ENCODE measurements at regions not wholly inside any gene's neighbourhood (a gene's known extent, or its start where the extent isn't known, plus 50 kb on each side); places are given as distances from the start of the nearest gene placed in this dataset.

GRCh38 chrX:22665818-22666217 lies 333.9 kb upstream of the DDX53 start:
- no peaks in the 10 kb centered on the region for H3K4me1 ChIP-seq (ENCODE audit: low read length)
- H3K36me3 ChIP-seq (replicated peaks; ENCODE audit: insufficient read depth, low read length), result no peaks in the 10 kb centered on the region
- no peaks in the 10 kb centered on the region for H4K20me1 ChIP-seq (ENCODE audit: insufficient read depth, low read length)
- no peak overlapping the region for H3K9ac ChIP-seq (ENCODE audit: low read length)
- H3K4me3 ChIP-seq (ENCODE audit: low read length), result no peak overlapping the region
- H3K4me2 ChIP-seq (ENCODE audit: low read depth, low read length), result no peak overlapping the region
- no peak overlapping the region for H2AFZ ChIP-seq (ENCODE audit: low read length)
- H3F3A ChIP-seq (ENCODE audit: insufficient read depth, low read length), result no peaks in the 10 kb centered on the region
- H3K27me3 ChIP-seq (replicated peaks; ENCODE audit: insufficient read depth, low read length), result no peaks in the 10 kb centered on the region
- TF ChIP-seq EZH2 (optimal IDR thresholded peaks at IDR 0.05; ENCODE audit: low read depth, low read length) (no peak), EZH2phosphoT487 (IDR thresholded peaks at IDR 0.05; ENCODE audit: low read length) (no peak)
- TF ChIP-seq, protein P1, sequence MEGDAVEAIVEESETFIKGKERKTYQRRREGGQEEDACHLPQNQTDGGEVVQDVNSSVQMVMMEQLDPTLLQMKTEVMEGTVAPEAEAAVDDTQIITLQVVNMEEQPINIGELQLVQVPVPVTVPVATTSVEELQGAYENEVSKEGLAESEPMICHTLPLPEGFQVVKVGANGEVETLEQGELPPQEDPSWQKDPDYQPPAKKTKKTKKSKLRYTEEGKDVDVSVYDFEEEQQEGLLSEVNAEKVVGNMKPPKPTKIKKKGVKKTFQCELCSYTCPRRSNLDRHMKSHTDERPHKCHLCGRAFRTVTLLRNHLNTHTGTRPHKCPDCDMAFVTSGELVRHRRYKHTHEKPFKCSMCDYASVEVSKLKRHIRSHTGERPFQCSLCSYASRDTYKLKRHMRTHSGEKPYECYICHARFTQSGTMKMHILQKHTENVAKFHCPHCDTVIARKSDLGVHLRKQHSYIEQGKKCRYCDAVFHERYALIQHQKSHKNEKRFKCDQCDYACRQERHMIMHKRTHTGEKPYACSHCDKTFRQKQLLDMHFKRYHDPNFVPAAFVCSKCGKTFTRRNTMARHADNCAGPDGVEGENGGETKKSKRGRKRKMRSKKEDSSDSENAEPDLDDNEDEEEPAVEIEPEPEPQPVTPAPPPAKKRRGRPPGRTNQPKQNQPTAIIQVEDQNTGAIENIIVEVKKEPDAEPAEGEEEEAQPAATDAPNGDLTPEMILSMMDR (IDR thresholded peaks at IDR 0.05; ENCODE audit: low read length), result no peak
- H3K9me2 ChIP-seq (replicated peaks; ENCODE audit: insufficient read depth, low read length), result no peaks in the 10 kb centered on the region
- H3K27ac ChIP-seq (ENCODE audit: low read length), result no peak overlapping the region
- H3K9me3 ChIP-seq (replicated peaks; ENCODE audit: insufficient read depth, low read length), result no peaks in the 10 kb centered on the region
- H3K79me2 ChIP-seq (ENCODE audit: low read length), result no peaks in the 10 kb centered on the region
- DNase-seq, result no peak

- no peaks in the 10 kb centered on the region for H3F3A ChIP-seq (ENCODE audit: insufficient read depth, low read length)
- no peaks in the 10 kb centered on the region for H3K27me3 ChIP-seq (replicated peaks; ENCODE audit: insufficient read depth, low read length)
- TF ChIP-seq EZH2 (optimal IDR thresholded peaks at IDR 0.05; ENCODE audit: low read depth, low read length) (no peak), EZH2phosphoT487 (IDR thresholded peaks at IDR 0.05; ENCODE audit: low read length) (no peak)
- TF ChIP-seq, protein P1 (IDR thresholded peaks at IDR 0.05; ENCODE audit: low read length), result no peak
- H3K9ac ChIP-seq (ENCODE audit: low read length), result no peak overlapping the region
- H3K79me2 ChIP-seq (ENCODE audit: low read length), result no peaks in the 10 kb centered on the region
- H3K4me2 ChIP-seq (ENCODE audit: low read depth, low read length), result no peak overlapping the region
- H4K20me1 ChIP-seq (ENCODE audit: insufficient read depth, low read length), result no peaks in the 10 kb centered on the region
- H3K4me1 ChIP-seq (ENCODE audit: low read length), result no peaks in the 10 kb centered on the region
- H3K9me3 ChIP-seq (replicated peaks; ENCODE audit: insufficient read depth, low read length), result no peaks in the 10 kb centered on the region
- H3K9me2 ChIP-seq (replicated peaks; ENCODE audit: insufficient read depth, low read length), result no peaks in the 10 kb centered on the region
- no peak overlapping the region for H3K27ac ChIP-seq (ENCODE audit: low read length)
- DNase-seq, result no peak
- H2AFZ ChIP-seq (ENCODE audit: low read length), result no peak overlapping the region
- H3K36me3 ChIP-seq (replicated peaks; ENCODE audit: insufficient read depth, low read length), result no peaks in the 10 kb centered on the region
- no peak overlapping the region for H3K4me3 ChIP-seq (ENCODE audit: low read length)
Observed at GRCh38 chrX:22666441-22666840, 333.3 kb upstream of the DDX53 start.

- no peaks in the 10 kb centered on the region for H3K79me2 ChIP-seq (ENCODE audit: low read length)
- H3K27ac ChIP-seq (ENCODE audit: low read length), result no peak overlapping the region
- no peak for DNase-seq
- no peaks in the 10 kb centered on the region for H3K9me2 ChIP-seq (replicated peaks; ENCODE audit: insufficient read depth, low read length)
- H3K9ac ChIP-seq (ENCODE audit: low read length), result no peak overlapping the region
- H3K36me3 ChIP-seq (replicated peaks; ENCODE audit: insufficient read depth, low read length), result no peaks in the 10 kb centered on the region
- no peak overlapping the region for H3K4me2 ChIP-seq (ENCODE audit: low read depth, low read length)
- H2AFZ ChIP-seq (ENCODE audit: low read length), result no peak overlapping the region
- H4K20me1 ChIP-seq (ENCODE audit: insufficient read depth, low read length), result no peaks in the 10 kb centered on the region
- no peak overlapping the region for H3K4me3 ChIP-seq (ENCODE audit: low read length)
- no peaks in the 10 kb centered on the region for H3K27me3 ChIP-seq (replicated peaks; ENCODE audit: insufficient read depth, low read length)
- no peaks in the 10 kb centered on the region for H3K9me3 ChIP-seq (replicated peaks; ENCODE audit: insufficient read depth, low read length)
- H3K4me1 ChIP-seq (ENCODE audit: low read length), result no peaks in the 10 kb centered on the region
- H3F3A ChIP-seq (ENCODE audit: insufficient read depth, low read length), result no peaks in the 10 kb centered on the region
- TF ChIP-seq, protein P1 (IDR thresholded peaks at IDR 0.05; ENCODE audit: low read length), result no peak
- TF ChIP-seq EZH2phosphoT487 (IDR thresholded peaks at IDR 0.05; ENCODE audit: low read length) (no peak), EZH2 (optimal IDR thresholded peaks at IDR 0.05; ENCODE audit: low read depth, low read length) (no peak)
Observed at GRCh38 chrX:22674932-22675331, 324.8 kb upstream of the DDX53 start.

All from MM.1S (cell line).